Activated CD4-positive, CD25-positive, alpha-beta regulatory T cell treated with anti-CD3 and anti-CD28 coated beads, Interleukin-2, amount 50 U/mL, for 24 hours (primary cell): ENCODE measurements at regions not wholly inside any gene's neighbourhood (a gene's known extent, or its start where the extent isn't known, plus 50 kb on each side); places are given as distances from the start of the nearest gene placed in this dataset.

Source experiments
- ATAC-seq, 2 donors: fragments of 150-1000 bp; cut with Tn5 transposase; one replicate each; pipeline ENCODE4 v1.10.0; 2021; ENCODE audit warnings: mild to moderate bottlenecking in 1 of 2, moderate library complexity in 1 of 2

GRCh38 chr7:47636081-47636432 is 54.1 kb upstream of the TNS3 start:
- ATAC-seq, result no peak

- no peak for ATAC-seq
These were observed 53.5 kb upstream of the TNS3 start for GRCh38 chr7:47635091-47636080.

GRCh38 chr7:47634273-47634672 is 52.4 kb upstream of the TNS3 start:
- no peak for ATAC-seq

- no peak for ATAC-seq
These were observed 51.2 kb upstream of the TNS3 start for GRCh38 chr7:47633134-47633533.
